ENCODE measurements at regions not wholly inside any gene's neighbourhood (a gene's known extent, or its start where the extent isn't known, plus 50 kb on each side); places are given as distances from the start of the nearest gene placed in this dataset.

- H3K36me3 ChIP-seq (replicated peaks in 1 of 2): no peaks in the 10 kb centered on the region
- no peaks in the 10 kb centered on the region for H3K4me1 ChIP-seq (replicated peaks in 1 of 2)
- TF ChIP-seq POLR2A (IDR thresholded peaks at IDR 0.05) (no peak), CTCF (IDR thresholded peaks at IDR 0.05) (peak in 2 of 6 experiments; percentile 20 to 26)
- H3K9me3 ChIP-seq (replicated peaks in 1 of 3): no peaks in the 10 kb centered on the region
- DNase-seq: peak in 1 of 7 donors; percentile 1
- WGBS, 4 donors: 56 to 67% (median 64%) methylated on average over 3 of the region's 3 CpGs
- no peak overlapping the region for H3K4me3 ChIP-seq
- H3K27ac ChIP-seq: no peak overlapping the region
- H3K27me3 ChIP-seq: no peaks in the 10 kb centered on the region
- intact Hi-C loops (cut with DNase I): no loop called here
Measured at GRCh38 chr13:65966991-65967451, 1263.1 kb downstream of the PCDH9 start.

- H3K4me1 ChIP-seq (replicated peaks in 1 of 2): no peaks in the 10 kb centered on the region
- H3K36me3 ChIP-seq (replicated peaks in 1 of 2): no peaks in the 10 kb centered on the region
- no peak for TF ChIP-seq CTCF (IDR thresholded peaks at IDR 0.05)
- no peak for TF ChIP-seq POLR2A (IDR thresholded peaks at IDR 0.05)
- no peaks in the 10 kb centered on the region for H3K27me3 ChIP-seq
- no peak for DNase-seq
- no peaks in the 10 kb centered on the region for H3K9me3 ChIP-seq (replicated peaks in 1 of 3)
- H3K4me3 ChIP-seq: no peak overlapping the region
- intact Hi-C loops (cut with DNase I): no loop called here
- no peak overlapping the region for H3K27ac ChIP-seq
- WGBS, 4 donors: 62 to 82% (median 77%) methylated on average over 2 of the region's 2 CpGs
Measured at GRCh38 chr13:65965501-65965900, 1264.6 kb downstream of the PCDH9 start.

- Histone ChIP-seq H3K27ac (no peak overlapping the region), H3K4me1 (replicated peaks in 1 of 2) (no peaks in the 10 kb centered on the region), H3K27me3 (no peaks in the 10 kb centered on the region), H3K36me3 (replicated peaks in 1 of 2) (no peaks in the 10 kb centered on the region), H3K9me3 (replicated peaks in 1 of 3) (no peaks in the 10 kb centered on the region), H3K4me3 (no peak overlapping the region)
- no peak for TF ChIP-seq POLR2A (IDR thresholded peaks at IDR 0.05)
- TF ChIP-seq CTCF (IDR thresholded peaks at IDR 0.05): no peak
- no peak for DNase-seq
- intact Hi-C loops (cut with DNase I): no loop called here
- 63 to 80% (median 66%) methylated on average over 1 of the region's 1 CpG for WGBS, 4 donors
Measured at GRCh38 chr13:65964672-65965071, 1265.5 kb downstream of the PCDH9 start.

- no peaks in the 10 kb centered on the region for H3K9me3 ChIP-seq (replicated peaks in 1 of 3)
- H3K4me1 ChIP-seq (replicated peaks in 1 of 2): no peaks in the 10 kb centered on the region
- TF ChIP-seq CTCF (IDR thresholded peaks at IDR 0.05) (no peak), POLR2A (IDR thresholded peaks at IDR 0.05) (no peak)
- H3K4me3 ChIP-seq: no peak overlapping the region
- 82 to 93% (median 87%) methylated on average over 2 of the region's 2 CpGs for WGBS, 4 donors
- no peaks in the 10 kb centered on the region for H3K27me3 ChIP-seq
- DNase-seq: no peak
- H3K36me3 ChIP-seq (replicated peaks in 1 of 2): no peaks in the 10 kb centered on the region
- no peak overlapping the region for H3K27ac ChIP-seq
- intact Hi-C loops (cut with DNase I): no loop called here
Measured at GRCh38 chr13:65959305-65959704, 1270.8 kb downstream of the PCDH9 start.
